HL-60 (cell line): ENCODE measurements at regions not wholly inside any gene's neighbourhood (a gene's known extent, or its start where the extent isn't known, plus 50 kb on each side); places are given as distances from the start of the nearest gene placed in this dataset.

ENCODE experiments used
- DNase-seq, 2 experiments: peaks; one replicate each; pipeline ENCODE4 v3.0.0-alpha.2; 2010 to 2020; ENCODE audit warnings: low read depth in 1 of 2, low spot score in 1 of 2
- H3K27ac ChIP-seq: fragments of 250-450 bp; sonication (Bioruptor Pico); replicated peaks from 2 replicates; pipeline ENCODE4 v1.5.1; 2020; ENCODE audit warnings: mild to moderate bottlenecking, moderate library complexity
- H3K27me3 ChIP-seq: fragments of 250-450 bp; sonication (Bioruptor Pico); 2 replicates; pipeline ENCODE4 v1.5.1; 2021; ENCODE audit warnings: mild to moderate bottlenecking, moderate library complexity; ENCODE audit not compliant: insufficient read depth, poor library complexity, severe bottlenecking
- H3K4me3 ChIP-seq: replicated peaks from 2 replicates; pipeline ENCODE4 v1.5.1; 2011; ENCODE audit warnings: mild to moderate bottlenecking, control low read depth, low read length; ENCODE audit not compliant: insufficient read depth
- CTCF ChIP-seq: IDR thresholded peaks from one replicate; pipeline ENCODE4 v1.5.1; 2011; ENCODE audit warnings: low read length, control low read depth, inconsistent platforms; ENCODE audit not compliant: insufficient read depth
- GABPA ChIP-seq: IDR thresholded peaks from 2 replicates; pipeline ENCODE4 v1.6.1; 2012; ENCODE audit warnings: low read depth
- POLR2AphosphoS5 ChIP-seq: IDR thresholded peaks from 2 replicates; pipeline ENCODE4 v1.6.1; 2012; ENCODE audit warnings: low read depth
- SPI1 ChIP-seq: IDR thresholded peaks from 2 replicates; pipeline ENCODE4 v1.6.1; 2012; ENCODE audit warnings: low read depth, mild to moderate bottlenecking, borderline replicate concordance
- TF ChIP-seq, protein P1 (sequence below): IDR thresholded peaks from 2 replicates; pipeline ENCODE4 v1.6.1; 2012; ENCODE audit warnings: low read depth; ENCODE audit not compliant: insufficient replicate concordance

GRCh38 chr4:175531405-175532091, 280.5 kb downstream of the GPM6A start:
- TF ChIP-seq CTCF: no peak
- TF ChIP-seq, protein P1, sequence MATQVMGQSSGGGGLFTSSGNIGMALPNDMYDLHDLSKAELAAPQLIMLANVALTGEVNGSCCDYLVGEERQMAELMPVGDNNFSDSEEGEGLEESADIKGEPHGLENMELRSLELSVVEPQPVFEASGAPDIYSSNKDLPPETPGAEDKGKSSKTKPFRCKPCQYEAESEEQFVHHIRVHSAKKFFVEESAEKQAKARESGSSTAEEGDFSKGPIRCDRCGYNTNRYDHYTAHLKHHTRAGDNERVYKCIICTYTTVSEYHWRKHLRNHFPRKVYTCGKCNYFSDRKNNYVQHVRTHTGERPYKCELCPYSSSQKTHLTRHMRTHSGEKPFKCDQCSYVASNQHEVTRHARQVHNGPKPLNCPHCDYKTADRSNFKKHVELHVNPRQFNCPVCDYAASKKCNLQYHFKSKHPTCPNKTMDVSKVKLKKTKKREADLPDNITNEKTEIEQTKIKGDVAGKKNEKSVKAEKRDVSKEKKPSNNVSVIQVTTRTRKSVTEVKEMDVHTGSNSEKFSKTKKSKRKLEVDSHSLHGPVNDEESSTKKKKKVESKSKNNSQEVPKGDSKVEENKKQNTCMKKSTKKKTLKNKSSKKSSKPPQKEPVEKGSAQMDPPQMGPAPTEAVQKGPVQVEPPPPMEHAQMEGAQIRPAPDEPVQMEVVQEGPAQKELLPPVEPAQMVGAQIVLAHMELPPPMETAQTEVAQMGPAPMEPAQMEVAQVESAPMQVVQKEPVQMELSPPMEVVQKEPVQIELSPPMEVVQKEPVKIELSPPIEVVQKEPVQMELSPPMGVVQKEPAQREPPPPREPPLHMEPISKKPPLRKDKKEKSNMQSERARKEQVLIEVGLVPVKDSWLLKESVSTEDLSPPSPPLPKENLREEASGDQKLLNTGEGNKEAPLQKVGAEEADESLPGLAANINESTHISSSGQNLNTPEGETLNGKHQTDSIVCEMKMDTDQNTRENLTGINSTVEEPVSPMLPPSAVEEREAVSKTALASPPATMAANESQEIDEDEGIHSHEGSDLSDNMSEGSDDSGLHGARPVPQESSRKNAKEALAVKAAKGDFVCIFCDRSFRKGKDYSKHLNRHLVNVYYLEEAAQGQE: no peak
- TF ChIP-seq GABPA: no peak
- TF ChIP-seq POLR2AphosphoS5: no peak
- no peak for TF ChIP-seq SPI1
- no peak for DNase-seq
- Histone ChIP-seq H3K4me3 (no peak overlapping the region), H3K27ac (no peak overlapping the region), H3K27me3 (no peaks in the 10 kb centered on the region)

DNA sequence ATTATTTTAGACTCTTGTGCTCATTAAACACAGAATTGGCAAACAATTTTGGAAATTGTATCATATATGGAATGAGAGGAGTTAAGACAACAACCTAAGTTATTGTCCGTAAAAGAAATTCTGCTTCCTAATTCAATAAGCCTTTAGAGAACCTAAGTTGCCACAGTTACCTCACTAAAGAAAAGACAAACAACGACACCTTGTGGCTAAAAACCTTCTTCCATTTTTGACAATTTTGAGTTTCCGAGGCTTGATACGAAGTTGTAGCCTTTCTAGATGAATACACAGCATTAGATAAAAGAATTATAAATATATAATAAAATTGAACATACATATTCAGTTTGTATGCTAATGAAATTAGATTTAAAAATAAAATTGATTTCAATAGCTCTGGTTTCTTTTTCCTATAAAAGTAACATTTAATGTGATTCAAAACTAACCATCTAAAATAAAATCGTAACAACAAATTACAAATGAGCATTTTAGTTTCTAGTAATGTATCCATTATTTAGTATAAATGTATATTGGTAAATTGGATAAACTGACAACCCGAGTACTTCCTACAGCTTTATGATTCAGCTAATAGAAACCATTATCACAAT, 275.1 kb downstream of the GPM6A start:
- H3K27me3 ChIP-seq: no peaks in the 10 kb centered on the region
- H3K27ac ChIP-seq: no peak overlapping the region
- DNase-seq: peak; percentile 8 to 16
- TF ChIP-seq, protein P1: no peak
- no peak for TF ChIP-seq CTCF
- H3K4me3 ChIP-seq: no peak overlapping the region

DNA sequence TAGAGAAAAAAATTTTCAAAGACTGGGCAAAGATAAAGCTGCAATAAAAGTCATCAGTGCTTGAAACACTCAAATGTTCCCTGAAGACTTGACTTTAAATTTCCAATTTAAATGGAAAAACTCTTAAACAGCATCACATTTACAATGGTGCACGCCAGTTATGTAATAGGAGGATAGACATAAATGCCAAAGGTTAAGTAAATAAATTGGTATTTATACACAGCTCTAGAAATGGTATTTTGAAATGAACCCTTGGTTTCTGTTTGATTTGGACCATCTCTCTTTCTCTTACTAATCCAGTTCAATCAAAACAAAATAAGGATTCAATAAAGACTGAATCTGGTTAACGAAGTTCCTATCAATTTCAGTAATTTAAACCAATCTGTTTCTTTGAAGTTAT, 272.6 kb downstream of the GPM6A start:
- TF ChIP-seq, protein P1: no peak
- TF ChIP-seq SPI1 (no peak), CTCF (no peak)
- H3K4me3 ChIP-seq: no peak overlapping the region
- no peak overlapping the region for H3K27ac ChIP-seq
- H3K27me3 ChIP-seq: no peaks in the 10 kb centered on the region
- no peak for DNase-seq
